ENCODE measurements at regions not wholly inside any gene's neighbourhood (a gene's known extent, or its start where the extent isn't known, plus 50 kb on each side); places are given as distances from the start of the nearest gene placed in this dataset.

- no peak for DNase-seq
These were observed 288.7 kb downstream of the FOXO1 start for GRCh38 chr13:40377783-40378182.

GRCh38 chr13:40379196-40379595 lies 287.2 kb downstream of the FOXO1 start:
- no peak for DNase-seq

- DNase-seq: no peak
These were observed 286.5 kb downstream of the FOXO1 start for GRCh38 chr13:40379794-40380578.

GRCh38 chr13:40381935-40382764 lies 284.3 kb downstream of the FOXO1 start:
- DNase-seq: no peak

- DNase-seq: no peak
These were observed 283.3 kb downstream of the FOXO1 start for GRCh38 chr13:40383132-40383531.

- no peak for DNase-seq
These were observed 282.6 kb downstream of the FOXO1 start for GRCh38 chr13:40383885-40384284.

- DNase-seq: no peak
These were observed 281.2 kb downstream of the FOXO1 start for GRCh38 chr13:40384976-40385857.

GRCh38 chr13:40385858-40386180 lies 280.6 kb downstream of the FOXO1 start:
- DNase-seq: no peak

GRCh38 chr13:40386586-40386985 lies 279.9 kb downstream of the FOXO1 start:
- DNase-seq: no peak

GRCh38 chr13:40387775-40388174 lies 278.7 kb downstream of the FOXO1 start:
- no peak for DNase-seq

- DNase-seq: peak; percentile 20
These were observed 277.8 kb downstream of the FOXO1 start for GRCh38 chr13:40388617-40389016.

- no peak for DNase-seq
These were observed 277.3 kb downstream of the FOXO1 start for GRCh38 chr13:40389081-40389641.

- no peak for DNase-seq
These were observed 276.0 kb downstream of the FOXO1 start for GRCh38 chr13:40390401-40390916.

GRCh38 chr13:40391788-40392187 lies 274.7 kb downstream of the FOXO1 start:
- DNase-seq: no peak

- no peak for DNase-seq
These were observed 272.0 kb downstream of the FOXO1 start for GRCh38 chr13:40394304-40394985.

GRCh38 chr13:40398065-40398464 lies 268.4 kb downstream of the FOXO1 start:
- DNase-seq: no peak

GRCh38 chr13:40399756-40400155 lies 266.7 kb downstream of the FOXO1 start:
- no peak for DNase-seq

- DNase-seq: peak; percentile 90
These were observed 264.3 kb downstream of the FOXO1 start for GRCh38 chr13:40401911-40402776.

- DNase-seq: peak; percentile 62
These were observed 263.5 kb downstream of the FOXO1 start for GRCh38 chr13:40402931-40403431.

- DNase-seq: no peak
These were observed 262.8 kb downstream of the FOXO1 start for GRCh38 chr13:40403509-40404241.

All from fibroblast of skin of right biceps (primary cell).